ENCODE measurements at regions not wholly inside any gene's neighbourhood (a gene's known extent, or its start where the extent isn't known, plus 50 kb on each side); places are given as distances from the start of the nearest gene placed in this dataset.

DNA sequence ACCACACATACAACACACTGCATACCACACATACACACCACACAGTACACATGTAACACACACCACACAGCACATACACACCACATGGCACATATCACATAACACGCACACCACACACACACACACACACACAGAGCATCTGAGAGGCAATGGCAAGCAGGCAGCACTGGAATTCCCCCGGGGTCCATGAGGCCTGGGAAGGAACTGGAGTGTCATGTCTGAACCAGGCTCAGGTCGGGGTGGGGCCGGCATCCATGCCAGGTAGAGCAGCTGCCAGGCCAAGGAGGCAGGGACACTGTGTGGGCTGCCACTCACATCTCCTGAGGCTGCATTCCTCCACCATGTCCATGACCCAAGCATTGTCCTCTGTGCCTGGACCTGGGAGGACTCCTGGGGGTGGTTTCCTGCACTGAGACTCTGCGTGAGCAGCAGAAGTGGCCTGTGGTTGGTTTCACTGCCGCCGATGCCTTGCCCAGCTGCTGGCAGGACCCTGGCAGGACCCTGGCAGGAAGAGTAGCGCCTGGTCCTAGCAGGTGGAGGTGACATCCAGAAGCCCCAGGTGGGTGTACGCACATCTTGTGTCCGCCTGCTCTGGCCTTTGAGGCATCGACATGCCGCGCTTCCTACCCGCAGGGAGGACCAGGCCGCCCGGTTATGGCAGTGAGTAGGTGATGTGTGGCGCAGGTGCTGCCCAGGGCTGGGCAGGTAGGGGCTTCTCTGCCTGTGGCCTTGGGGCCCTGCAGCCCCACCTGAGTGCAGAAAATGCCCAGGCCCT lies 1280.4 kb downstream of the TBC1D22A start:
- Histone ChIP-seq H3K4me1 (no peaks in the 10 kb centered on the region), H3K27ac (no peak overlapping the region), H3K4me3 (no peak overlapping the region), H3K36me3 (no peaks in the 10 kb centered on the region), H3K9me3 (no peaks in the 10 kb centered on the region), H3K27me3 (peaks cover 3 to 15% (median 5%) of the 10 kb centered on the region in 3 donors)
- intact Hi-C loops (cut with DNase I) = no loop called here
- 88 to 92% methylated on average over 17 of the region's 17 CpGs for WGBS, 2 donors
- TF ChIP-seq POLR2AphosphoS5 (IDR thresholded peaks at IDR 0.05) (no peak), EP300 (IDR thresholded peaks at IDR 0.05) (no peak), POLR2A (IDR thresholded peaks at IDR 0.05) (no peak)
- TF ChIP-seq, protein P1, sequence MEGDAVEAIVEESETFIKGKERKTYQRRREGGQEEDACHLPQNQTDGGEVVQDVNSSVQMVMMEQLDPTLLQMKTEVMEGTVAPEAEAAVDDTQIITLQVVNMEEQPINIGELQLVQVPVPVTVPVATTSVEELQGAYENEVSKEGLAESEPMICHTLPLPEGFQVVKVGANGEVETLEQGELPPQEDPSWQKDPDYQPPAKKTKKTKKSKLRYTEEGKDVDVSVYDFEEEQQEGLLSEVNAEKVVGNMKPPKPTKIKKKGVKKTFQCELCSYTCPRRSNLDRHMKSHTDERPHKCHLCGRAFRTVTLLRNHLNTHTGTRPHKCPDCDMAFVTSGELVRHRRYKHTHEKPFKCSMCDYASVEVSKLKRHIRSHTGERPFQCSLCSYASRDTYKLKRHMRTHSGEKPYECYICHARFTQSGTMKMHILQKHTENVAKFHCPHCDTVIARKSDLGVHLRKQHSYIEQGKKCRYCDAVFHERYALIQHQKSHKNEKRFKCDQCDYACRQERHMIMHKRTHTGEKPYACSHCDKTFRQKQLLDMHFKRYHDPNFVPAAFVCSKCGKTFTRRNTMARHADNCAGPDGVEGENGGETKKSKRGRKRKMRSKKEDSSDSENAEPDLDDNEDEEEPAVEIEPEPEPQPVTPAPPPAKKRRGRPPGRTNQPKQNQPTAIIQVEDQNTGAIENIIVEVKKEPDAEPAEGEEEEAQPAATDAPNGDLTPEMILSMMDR (IDR thresholded peaks at IDR 0.05) = no peak
- DNase-seq = no peak

DNA sequence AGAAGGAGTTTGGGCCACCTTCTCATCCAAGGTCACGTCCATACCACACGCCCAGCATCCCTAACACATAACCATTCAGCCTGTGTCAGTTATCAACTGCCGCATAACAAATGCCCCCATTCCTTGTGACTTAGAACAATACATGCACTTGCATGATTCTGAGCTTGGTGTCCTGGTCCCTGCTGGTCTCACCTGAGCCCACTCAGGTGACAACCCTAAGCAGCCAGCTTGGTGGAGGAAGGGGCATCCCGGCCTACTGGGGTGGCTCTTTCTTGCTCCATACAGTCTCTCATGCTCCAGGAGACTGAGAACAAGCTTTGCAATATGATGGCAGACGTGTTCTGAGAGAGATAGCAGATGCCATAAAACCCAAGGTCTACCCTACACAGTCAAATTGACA lies 1276.9 kb downstream of the TBC1D22A start:
- H3K9me3 ChIP-seq = no peaks in the 10 kb centered on the region
- no peaks in the 10 kb centered on the region for H3K36me3 ChIP-seq
- 83 to 91% methylated on average over 5 of the region's 5 CpGs for WGBS, 2 donors
- H3K27me3 ChIP-seq = peaks cover 3 to 9% (median 5%) of the 10 kb centered on the region in 3 donors
- H3K27ac ChIP-seq = no peak overlapping the region
- H3K4me1 ChIP-seq = no peaks in the 10 kb centered on the region
- TF ChIP-seq POLR2A (IDR thresholded peaks at IDR 0.05) (no peak), POLR2AphosphoS5 (IDR thresholded peaks at IDR 0.05) (no peak), EP300 (IDR thresholded peaks at IDR 0.05) (no peak)
- TF ChIP-seq, protein P1 (IDR thresholded peaks at IDR 0.05) = no peak
- H3K4me3 ChIP-seq = no peak overlapping the region
- intact Hi-C loops (cut with DNase I) = no loop called here
- DNase-seq = no peak

DNA sequence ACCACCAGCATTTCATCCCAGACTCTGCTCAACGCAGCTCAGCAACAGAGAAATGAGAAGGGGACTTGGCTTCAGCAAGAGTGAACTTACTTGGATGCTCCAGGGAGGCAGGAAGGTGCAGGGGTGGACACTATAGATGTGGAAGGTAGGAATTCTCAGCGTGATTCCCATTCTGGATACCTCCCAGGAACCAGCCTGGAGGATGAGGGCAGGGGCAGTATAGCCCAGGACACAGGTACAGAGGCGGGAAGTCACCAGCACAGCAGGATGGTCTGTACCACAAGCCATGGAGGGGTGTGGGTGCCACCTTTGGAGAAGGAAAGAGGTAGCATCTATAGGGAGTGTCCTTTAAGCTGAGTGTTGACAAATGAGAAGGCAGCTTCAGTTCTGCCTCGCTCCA lies 1275.2 kb downstream of the TBC1D22A start:
- Histone ChIP-seq H3K4me3 (no peak overlapping the region), H3K27me3 (peaks cover 1 to 5% (median 3%) of the 10 kb centered on the region in 3 donors), H3K4me1 (no peaks in the 10 kb centered on the region), H3K27ac (no peak overlapping the region), H3K36me3 (no peaks in the 10 kb centered on the region), H3K9me3 (no peaks in the 10 kb centered on the region)
- DNase-seq = no peak
- WGBS, 2 donors = 70 to 79% methylated on average over 4 of the region's 4 CpGs
- intact Hi-C loops (cut with DNase I) = no loop called here
- TF ChIP-seq POLR2A (IDR thresholded peaks at IDR 0.05) (no peak), POLR2AphosphoS5 (IDR thresholded peaks at IDR 0.05) (no peak), EP300 (IDR thresholded peaks at IDR 0.05) (no peak)
- TF ChIP-seq, protein P1 (IDR thresholded peaks at IDR 0.05) = no peak

DNA sequence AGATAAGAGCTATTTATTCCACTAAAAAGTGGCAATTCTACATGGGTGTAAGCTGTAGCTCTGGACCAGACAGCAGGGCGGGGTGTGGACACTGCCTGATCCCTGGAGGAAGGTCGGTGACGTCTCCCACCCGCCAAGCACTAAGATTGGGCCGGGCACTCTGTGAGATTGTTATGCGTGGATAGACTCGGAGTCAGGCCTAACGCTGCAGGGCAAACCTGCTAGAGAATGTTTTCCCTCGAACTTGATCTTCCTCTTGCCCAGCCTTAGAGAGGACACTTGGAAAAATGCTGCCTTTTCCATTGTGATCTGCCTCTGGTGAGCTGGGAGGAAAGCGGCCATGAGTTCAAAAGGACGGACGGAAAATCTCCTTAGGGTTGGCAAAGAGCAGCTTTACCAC lies 1273.4 kb downstream of the TBC1D22A start:
- Histone ChIP-seq H3K4me3 (no peak overlapping the region), H3K9me3 (no peaks in the 10 kb centered on the region), H3K27ac (no peak overlapping the region), H3K27me3 (no peaks in the 10 kb centered on the region), H3K4me1 (no peaks in the 10 kb centered on the region), H3K36me3 (no peaks in the 10 kb centered on the region)
- TF ChIP-seq, protein P1 (IDR thresholded peaks at IDR 0.05) = no peak
- no peak for TF ChIP-seq POLR2A (IDR thresholded peaks at IDR 0.05)
- no peak for TF ChIP-seq EP300 (IDR thresholded peaks at IDR 0.05)
- TF ChIP-seq POLR2AphosphoS5 (IDR thresholded peaks at IDR 0.05) = no peak
- intact Hi-C loops (cut with DNase I) = no loop called here
- DNase-seq = no peak
- 47 to 78% methylated on average over 12 of the region's 12 CpGs for WGBS, 2 donors

DNA sequence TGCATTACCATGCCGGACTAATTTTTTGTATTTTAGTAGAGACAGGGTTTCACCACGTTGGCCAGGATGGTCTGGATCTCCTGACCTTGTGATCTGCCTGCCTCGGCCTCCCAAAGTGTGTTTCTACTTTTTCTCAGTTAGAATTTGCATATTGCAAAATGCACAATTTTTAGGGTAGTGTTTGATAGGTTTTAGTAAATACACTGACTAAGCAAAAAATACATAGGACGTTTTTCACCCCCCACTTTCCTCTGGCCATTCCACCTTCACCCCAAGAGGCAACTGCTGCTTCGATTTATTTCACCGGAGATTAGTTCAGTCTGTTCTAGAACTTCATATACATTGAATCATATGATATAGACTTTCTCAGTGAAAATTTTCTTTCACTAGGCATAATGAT lies 1269.1 kb downstream of the TBC1D22A start:
- H3K27me3 ChIP-seq = no peaks in the 10 kb centered on the region
- 74 to 77% methylated on average over 6 of the region's 6 CpGs for WGBS, 2 donors
- H3K27ac ChIP-seq = no peak overlapping the region
- H3K36me3 ChIP-seq = no peaks in the 10 kb centered on the region
- TF ChIP-seq POLR2A (IDR thresholded peaks at IDR 0.05) = no peak
- no peak for TF ChIP-seq EP300 (IDR thresholded peaks at IDR 0.05)
- TF ChIP-seq, protein P1 (IDR thresholded peaks at IDR 0.05) = no peak
- TF ChIP-seq POLR2AphosphoS5 (IDR thresholded peaks at IDR 0.05) = no peak
- H3K4me1 ChIP-seq = no peaks in the 10 kb centered on the region
- intact Hi-C loops (cut with DNase I) = no loop called here
- no peak for DNase-seq
- no peaks in the 10 kb centered on the region for H3K9me3 ChIP-seq
- H3K4me3 ChIP-seq = no peak overlapping the region
